ENCODE measurements at regions not wholly inside any gene's neighbourhood (a gene's known extent, or its start where the extent isn't known, plus 50 kb on each side); places are given as distances from the start of the nearest gene placed in this dataset.

GRCh38 chr12:107464644-107465043 is 221.0 kb upstream of the PWP1 start:
- Histone ChIP-seq H3K36me3 (ENCODE audit: control insufficient read depth in 2 of 4, insufficient read depth in 4 of 4, low read length in 3 of 4) (no peaks in the 10 kb centered on the region; a peak in 1 of 8 replicates), H2BK12ac (ENCODE audit: low read depth, low read length) (no peak overlapping the region), H2BK20ac (ENCODE audit: low read length) (no peak overlapping the region), H3K27me3 (replicated peaks in 1 of 4; ENCODE audit: control insufficient read depth in 3 of 4, extremely low read depth in 1 of 4, insufficient read depth in 3 of 4, low read length in 3 of 4) (no peaks in the 10 kb centered on the region; a peak in 4 of 7 replicates), H2BK120ac (replicated peaks; ENCODE audit: low read depth, low read length) (no peak overlapping the region), H3K18ac (ENCODE audit: extremely low read depth, low read length) (no peak overlapping the region), H2BK15ac (ENCODE audit: low read length) (no peak overlapping the region), H3K27ac (ENCODE audit: low read depth, low read length) (no peak overlapping the region), H3K4me3 (ENCODE audit: extremely low read depth in 1 of 4, insufficient read depth in 2 of 4, low read depth in 3 of 4, low read length in 4 of 4) (no peak overlapping the region), H3K9ac (replicated peaks in 1 of 4; ENCODE audit: extremely low read depth in 1 of 4, low read depth in 3 of 4, low read length in 3 of 4) (no peak overlapping the region), H2AFZ (ENCODE audit: low read length) (no peak overlapping the region), H3K4me2 (ENCODE audit: insufficient read depth in 1 of 2, low read depth in 2 of 2, low read length in 2 of 2) (no peak overlapping the region), H3K4ac (replicated peaks; ENCODE audit: insufficient read length, low read depth, low read length) (no peak overlapping the region), H3K9me3 (ENCODE audit: insufficient read depth in 2 of 2, low read depth in 1 of 2, low read length in 1 of 2) (no peaks in the 10 kb centered on the region), H2BK5ac (ENCODE audit: low read depth, low read length) (no peak overlapping the region), H4K8ac (ENCODE audit: extremely low read depth, insufficient read depth, low read length) (no peak overlapping the region), H3K14ac (ENCODE audit: insufficient read length) (no peak overlapping the region), H4K91ac (replicated peaks; ENCODE audit: insufficient read length, low read length) (no peak overlapping the region), H2AK5ac (ENCODE audit: low read depth, low read length) (no peak overlapping the region; the same call in 1 of the 2 replicates), H3K23ac (ENCODE audit: insufficient read length) (no peak overlapping the region), H4K20me1 (replicated peaks in 1 of 2; ENCODE audit: control insufficient read depth in 1 of 2, insufficient read depth in 2 of 2, low read length in 2 of 2) (peaks cover 0 to 11% of the 10 kb centered on the region in 2 experiments), H3K79me2 (ENCODE audit: control insufficient read depth in 1 of 2, insufficient read depth in 2 of 2, low read length in 2 of 2) (no peaks in the 10 kb centered on the region), H4K5ac (ENCODE audit: insufficient read length, low read depth, low read length) (no peak overlapping the region), H3K56ac (replicated peaks; ENCODE audit: insufficient read length, low read depth, low read length) (no peak overlapping the region), H3K79me1 (ENCODE audit: low read depth, low read length) (no peaks in the 10 kb centered on the region), H3K23me2 (ENCODE audit: low read depth, low read length) (peaks cover 10% of the 10 kb centered on the region; the same call in 1 of the 2 replicates), H3K4me1 (replicated peaks in 1 of 4; ENCODE audit: control insufficient read depth in 3 of 4, insufficient read depth in 4 of 4, low read length in 3 of 4) (peaks cover 0 to 10% (median 4%) of the 10 kb centered on the region in 4 experiments; a peak in 3 of 7 replicates)
- 82% methylated on average over 1 of the region's 1 CpG; no CpG with 5 or more reads in 1 of the 2 experiments for WGBS, 2 experiments (ENCODE audit: extremely low coverage in 1 of 2, insufficient coverage in 1 of 2, insufficient read length in 1 of 2, insufficient replicate concordance in 2 of 2, low coverage in 1 of 2, low lambda C conversion rate in 2 of 2, missing lambda C conversion rate in 1 of 2)
- ChIA-PET CTCF (ENCODE audit: partially characterized antibody) (interaction anchor here (0.6 to 1.1 kb wide), 5 partner anchors 9 to 142 kb away, joined by 3 to 5 read pairs (median 3); no protein-coding TSS in a partner anchor), POLR2A (ENCODE audit: partially characterized antibody) (interaction anchor here (1.2 kb wide), 1 partner anchor 16 kb away, joined by 4 read pairs; no protein-coding TSS in a partner anchor)
- no peak for FAIRE-seq
- TF ChIP-seq MAX (IDR thresholded peaks at IDR 0.05): no peak
- no peak for TF ChIP-seq RFX5 (IDR thresholded peaks at IDR 0.05; ENCODE audit: borderline replicate concordance, low read depth, low read length)
- DNase-seq (ENCODE audit: low read depth in 1 of 2, low spot score in 2 of 2): no peak

All from H1 (cell line).